ENCODE measurements at regions not wholly inside any gene's neighbourhood (a gene's known extent, or its start where the extent isn't known, plus 50 kb on each side); places are given as distances from the start of the nearest gene placed in this dataset.

DNA sequence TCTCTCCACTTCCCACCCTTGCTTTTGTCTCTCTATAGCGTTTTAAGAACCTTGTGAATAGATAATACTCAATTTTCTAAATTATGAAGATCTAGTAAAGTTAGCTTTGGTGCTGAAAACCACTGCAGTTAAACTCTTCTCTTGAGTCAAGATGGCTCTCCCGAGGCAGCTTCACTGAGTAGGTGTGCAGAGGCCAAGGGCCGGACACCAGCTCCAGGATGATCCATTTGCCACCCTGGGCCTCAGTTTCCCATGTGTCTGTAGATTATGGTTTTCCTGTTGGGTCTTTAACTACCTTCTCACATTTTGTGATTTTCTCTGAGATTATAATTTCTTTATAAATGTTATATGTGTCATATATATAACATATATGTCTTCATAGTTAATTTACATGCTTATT, 68.5 kb upstream of the SH3RF3 start:
- TF ChIP-seq CTCF (conservative IDR thresholded peaks at IDR 0.05; ENCODE audit: low read depth, low read length) (no peak), RAD21 (IDR thresholded peaks at IDR 0.05; ENCODE audit: low read length) (no peak), POLR2A (IDR thresholded peaks at IDR 0.05; ENCODE audit: low read depth, low read length) (no peak), RFX5 (IDR thresholded peaks at IDR 0.05; ENCODE audit: low read depth, low read length) (no peak), MAZ (IDR thresholded peaks at IDR 0.05; ENCODE audit: borderline replicate concordance, low read depth, low read length) (no peak), SMC3 (IDR thresholded peaks at IDR 0.05; ENCODE audit: low read depth, low read length) (no peak), MXI1 (IDR thresholded peaks at IDR 0.05; ENCODE audit: borderline replicate concordance, low read depth, low read length) (no peak), RCOR1 (IDR thresholded peaks at IDR 0.05; ENCODE audit: insufficient replicate concordance, low read length) (no peak), FOS (IDR thresholded peaks at IDR 0.05; ENCODE audit: low read depth, low read length) (no peak), MAFK (IDR thresholded peaks at IDR 0.05; ENCODE audit: low read depth, low read length) (no peak), BHLHE40 (IDR thresholded peaks at IDR 0.05; ENCODE audit: low read depth, low read length) (no peak)
- TF ChIP-seq, protein P1, sequence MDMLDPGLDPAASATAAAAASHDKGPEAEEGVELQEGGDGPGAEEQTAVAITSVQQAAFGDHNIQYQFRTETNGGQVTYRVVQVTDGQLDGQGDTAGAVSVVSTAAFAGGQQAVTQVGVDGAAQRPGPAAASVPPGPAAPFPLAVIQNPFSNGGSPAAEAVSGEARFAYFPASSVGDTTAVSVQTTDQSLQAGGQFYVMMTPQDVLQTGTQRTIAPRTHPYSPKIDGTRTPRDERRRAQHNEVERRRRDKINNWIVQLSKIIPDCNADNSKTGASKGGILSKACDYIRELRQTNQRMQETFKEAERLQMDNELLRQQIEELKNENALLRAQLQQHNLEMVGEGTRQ (IDR thresholded peaks at IDR 0.05; ENCODE audit: low read depth, low read length): no peak
- TF ChIP-seq, protein P2, sequence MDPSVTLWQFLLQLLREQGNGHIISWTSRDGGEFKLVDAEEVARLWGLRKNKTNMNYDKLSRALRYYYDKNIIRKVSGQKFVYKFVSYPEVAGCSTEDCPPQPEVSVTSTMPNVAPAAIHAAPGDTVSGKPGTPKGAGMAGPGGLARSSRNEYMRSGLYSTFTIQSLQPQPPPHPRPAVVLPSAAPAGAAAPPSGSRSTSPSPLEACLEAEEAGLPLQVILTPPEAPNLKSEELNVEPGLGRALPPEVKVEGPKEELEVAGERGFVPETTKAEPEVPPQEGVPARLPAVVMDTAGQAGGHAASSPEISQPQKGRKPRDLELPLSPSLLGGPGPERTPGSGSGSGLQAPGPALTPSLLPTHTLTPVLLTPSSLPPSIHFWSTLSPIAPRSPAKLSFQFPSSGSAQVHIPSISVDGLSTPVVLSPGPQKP (IDR thresholded peaks at IDR 0.05; ENCODE audit: borderline replicate concordance, low read depth, low read length): no peak

Measured in IMR-90 (cell line).